Ovary (tissue), 7 donors: ENCODE measurements at regions not wholly inside any gene's neighbourhood (a gene's known extent, or its start where the extent isn't known, plus 50 kb on each side); places are given as distances from the start of the nearest gene placed in this dataset.

Experiments
- DNase-seq, 5 donors: peaks; one replicate each; pipeline ENCODE4 v3.0.0-alpha.2; 2019 to 2020
- H3K27ac ChIP-seq, 2 donors: fragments of 200-600 bp; one replicate each; pipeline versions ENCODE4 v1.5.1 to v1.8.0; 2019 to 2022
- H3K27me3 ChIP-seq: fragments of 200-600 bp; one replicate; pipeline ENCODE4 v1.8.0; 2022
- H3K36me3 ChIP-seq: fragments of 200-600 bp; sonication (generic); one replicate; pipeline ENCODE4 v1.5.1; 2019
- H3K4me1 ChIP-seq: one replicate; pipeline ENCODE4 v1.8.1; 2013; ENCODE audit warnings: mild to moderate bottlenecking, moderate library complexity; ENCODE audit not compliant: insufficient read depth
- H3K4me3 ChIP-seq: fragments of 200-600 bp; sonication (generic); one replicate; pipeline ENCODE4 v1.5.1; 2017
- H3K9me3 ChIP-seq, 2 donors: fragments of 200-600 bp in 1 of 2; sonication (generic) in 1 of 2; one replicate each; pipeline versions ENCODE4 v1.5.1 to v1.8.1; 2013 to 2019; ENCODE audit warnings: mild to moderate bottlenecking in 1 of 2, moderate library complexity in 1 of 2
- CTCF ChIP-seq, 3 donors: fragments of 450-650 bp in 2 of 3; fragments of 200-600 bp in 1 of 3; IDR thresholded peaks; one replicate each; pipeline versions ENCODE4 v1.5.1 to v1.8.0; 2016 to 2022; ENCODE audit warnings: antibody characterized with exemption in 3 of 3, mild to moderate bottlenecking in 1 of 3
- EP300 ChIP-seq: sonication (generic); formaldehyde crosslinking; IDR thresholded peaks from one replicate; pipeline ENCODE4 v1.6.1; 2017; ENCODE audit warnings: antibody characterized with exemption
- POLR2A ChIP-seq: fragments of 450-650 bp; IDR thresholded peaks from one replicate; pipeline ENCODE4 v1.6.1; 2017; ENCODE audit warnings: antibody characterized with exemption, mild to moderate bottlenecking, moderate library complexity
- WGBS, 3 donors: extraction: QIAGEN DNeasy Blood & Tissue Kit in 1 of 3; methylation state at CpG; one replicate each; pipeline versions ENCODE4 v1.1.5 to v1.1.7; 2013 to 2017; 5-methylcytosine and 5-hydroxymethylcytosine counted together
- intact Hi-C, 4 donors: fragments of 100-400 bp; cut with DNase I; formaldehyde crosslinking; loops; one replicate each; pipeline versions ENCODE4 v1.11.0 to v1.15.1; 2022 to 2023
- donor health status: DM: no; HTN: no; CAD: no; lungs with moderate emphysema.
- donor health status: DM: no; HTN: no; CAD: no.
- donor health status: Bipolar disorder and iron deficiency.
- donor health status: DM: no; HTN: no; CAD: no.
- donor health status: DM: yes; HTN: yes; CAD: no.

- TF ChIP-seq CTCF (IDR thresholded peaks at IDR 0.05) (no peak), POLR2A (no peak), EP300 (no peak)
- no peaks in the 10 kb centered on the region for H3K4me1 ChIP-seq
- intact Hi-C loops = no loop called here
- no peaks in the 10 kb centered on the region for H3K27me3 ChIP-seq
- no peak overlapping the region for H3K27ac ChIP-seq
- H3K4me3 ChIP-seq = no peak overlapping the region
- 35 to 85% (median 54%) methylated on average over 2 of the region's 2 CpGs for WGBS, 3 donors
- no peaks in the 10 kb centered on the region for H3K36me3 ChIP-seq
- H3K9me3 ChIP-seq = no peaks in the 10 kb centered on the region
- DNase-seq = no peak
Measured at GRCh38 chr6:115634131-115634530, 426.6 kb downstream of the FRK start.

GRCh38 chr6:115631028-115631427, 429.7 kb downstream of the FRK start:
- DNase-seq = no peak
- H3K4me3 ChIP-seq = no peak overlapping the region
- intact Hi-C loops = no loop called here
- H3K9me3 ChIP-seq = no peaks in the 10 kb centered on the region
- no peaks in the 10 kb centered on the region for H3K4me1 ChIP-seq
- H3K27ac ChIP-seq = no peak overlapping the region
- TF ChIP-seq CTCF (IDR thresholded peaks at IDR 0.05) (no peak), EP300 (no peak), POLR2A (no peak)
- H3K27me3 ChIP-seq = no peaks in the 10 kb centered on the region
- no peaks in the 10 kb centered on the region for H3K36me3 ChIP-seq

GRCh38 chr6:115630424-115631024, 430.2 kb downstream of the FRK start:
- intact Hi-C loops = no loop called here
- TF ChIP-seq EP300 (no peak), CTCF (IDR thresholded peaks at IDR 0.05) (no peak), POLR2A (no peak)
- Histone ChIP-seq H3K36me3 (no peaks in the 10 kb centered on the region), H3K27ac (no peak overlapping the region), H3K27me3 (no peaks in the 10 kb centered on the region), H3K4me1 (no peaks in the 10 kb centered on the region), H3K9me3 (no peaks in the 10 kb centered on the region), H3K4me3 (no peak overlapping the region)
- DNase-seq = no peak
- WGBS, 3 donors = 78 to 86% (median 83%) methylated on average over 4 of the region's 4 CpGs

GRCh38 chr6:115629415-115629814, 431.3 kb downstream of the FRK start:
- DNase-seq = no peak
- TF ChIP-seq EP300 (no peak), CTCF (IDR thresholded peaks at IDR 0.05) (no peak), POLR2A (no peak)
- Histone ChIP-seq H3K4me3 (no peak overlapping the region), H3K36me3 (no peaks in the 10 kb centered on the region), H3K27me3 (no peaks in the 10 kb centered on the region), H3K9me3 (no peaks in the 10 kb centered on the region), H3K27ac (no peak overlapping the region), H3K4me1 (no peaks in the 10 kb centered on the region)
- intact Hi-C loops = no loop called here
- WGBS, 3 donors = 70 to 76% (median 75%) methylated on average over 2 of the region's 2 CpGs
